ENCODE measurements at regions not wholly inside any gene's neighbourhood (a gene's known extent, or its start where the extent isn't known, plus 50 kb on each side); places are given as distances from the start of the nearest gene placed in this dataset.

DNA sequence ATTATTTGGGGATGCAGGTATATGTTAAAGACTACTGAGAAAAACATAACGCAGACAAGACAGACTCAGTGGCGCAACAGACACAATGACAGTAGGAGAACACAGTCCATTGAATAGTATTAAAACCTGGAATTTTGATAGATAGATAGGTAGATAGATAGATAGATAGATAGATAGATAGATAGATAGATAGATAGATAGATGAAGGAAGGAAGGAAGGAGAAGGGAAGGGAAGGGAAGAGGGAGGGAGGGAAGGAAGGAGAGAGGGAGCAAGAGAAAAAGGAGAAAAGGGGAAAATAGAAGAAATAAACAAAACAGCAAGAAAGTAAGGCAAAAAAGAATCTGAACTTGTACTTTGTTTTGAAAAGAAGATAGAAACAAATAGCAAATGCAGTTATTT, 404.5 kb downstream of the FOXO1 start:
- CTCF ChIA-PET, result no interaction called here

DNA sequence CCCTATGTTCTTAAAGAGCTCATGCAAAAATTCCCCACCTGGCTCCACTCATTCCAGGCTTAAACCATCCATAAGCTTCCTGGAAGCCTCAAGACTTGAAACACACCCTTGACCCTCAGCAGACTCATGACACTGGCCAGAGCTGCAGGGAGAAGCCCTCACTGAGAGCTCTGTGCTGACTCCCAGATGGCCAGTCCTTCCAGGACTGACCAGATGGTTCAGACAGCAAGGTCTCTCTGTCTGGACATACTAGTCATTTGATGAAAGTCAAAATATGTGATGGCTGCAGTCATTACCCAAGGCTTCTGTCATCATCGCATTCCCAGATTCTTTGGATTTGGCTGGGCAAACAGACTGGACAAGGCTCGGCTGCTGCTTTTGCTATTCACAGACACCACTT, 397.4 kb downstream of the FOXO1 start:
- Mint-ChIP-seq H3K27me3 (ENCODE audit: low read depth) (no peaks in the 10 kb centered on the region; the same call in 1 of the 2 replicates), H3K9me3 (no peaks in the 10 kb centered on the region), H3K36me3 (no peaks in the 10 kb centered on the region), H3K4me1 (peaks cover 23% of the 10 kb centered on the region), H3K4me3 (no peak overlapping the region), H3K27ac (no peak overlapping the region)
- DNase-seq (ENCODE audit: low spot score), result no peak
- CTCF ChIA-PET, result no interaction called here
- TF ChIP-seq ZBTB21 (CRISPR knock-in tag; IDR thresholded peaks at IDR 0.05; ENCODE audit: borderline replicate concordance), result no peak
- TF ChIP-seq, protein P1, sequence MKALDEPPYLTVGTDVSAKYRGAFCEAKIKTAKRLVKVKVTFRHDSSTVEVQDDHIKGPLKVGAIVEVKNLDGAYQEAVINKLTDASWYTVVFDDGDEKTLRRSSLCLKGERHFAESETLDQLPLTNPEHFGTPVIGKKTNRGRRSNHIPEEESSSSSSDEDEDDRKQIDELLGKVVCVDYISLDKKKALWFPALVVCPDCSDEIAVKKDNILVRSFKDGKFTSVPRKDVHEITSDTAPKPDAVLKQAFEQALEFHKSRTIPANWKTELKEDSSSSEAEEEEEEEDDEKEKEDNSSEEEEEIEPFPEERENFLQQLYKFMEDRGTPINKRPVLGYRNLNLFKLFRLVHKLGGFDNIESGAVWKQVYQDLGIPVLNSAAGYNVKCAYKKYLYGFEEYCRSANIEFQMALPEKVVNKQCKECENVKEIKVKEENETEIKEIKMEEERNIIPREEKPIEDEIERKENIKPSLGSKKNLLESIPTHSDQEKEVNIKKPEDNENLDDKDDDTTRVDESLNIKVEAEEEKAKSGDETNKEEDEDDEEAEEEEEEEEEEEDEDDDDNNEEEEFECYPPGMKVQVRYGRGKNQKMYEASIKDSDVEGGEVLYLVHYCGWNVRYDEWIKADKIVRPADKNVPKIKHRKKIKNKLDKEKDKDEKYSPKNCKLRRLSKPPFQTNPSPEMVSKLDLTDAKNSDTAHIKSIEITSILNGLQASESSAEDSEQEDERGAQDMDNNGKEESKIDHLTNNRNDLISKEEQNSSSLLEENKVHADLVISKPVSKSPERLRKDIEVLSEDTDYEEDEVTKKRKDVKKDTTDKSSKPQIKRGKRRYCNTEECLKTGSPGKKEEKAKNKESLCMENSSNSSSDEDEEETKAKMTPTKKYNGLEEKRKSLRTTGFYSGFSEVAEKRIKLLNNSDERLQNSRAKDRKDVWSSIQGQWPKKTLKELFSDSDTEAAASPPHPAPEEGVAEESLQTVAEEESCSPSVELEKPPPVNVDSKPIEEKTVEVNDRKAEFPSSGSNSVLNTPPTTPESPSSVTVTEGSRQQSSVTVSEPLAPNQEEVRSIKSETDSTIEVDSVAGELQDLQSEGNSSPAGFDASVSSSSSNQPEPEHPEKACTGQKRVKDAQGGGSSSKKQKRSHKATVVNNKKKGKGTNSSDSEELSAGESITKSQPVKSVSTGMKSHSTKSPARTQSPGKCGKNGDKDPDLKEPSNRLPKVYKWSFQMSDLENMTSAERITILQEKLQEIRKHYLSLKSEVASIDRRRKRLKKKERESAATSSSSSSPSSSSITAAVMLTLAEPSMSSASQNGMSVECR (CRISPR knock-in tag; IDR thresholded peaks at IDR 0.05; ENCODE audit: borderline replicate concordance), result no peak
- TF ChIP-seq RORB (CRISPR knock-in tag; IDR thresholded peaks at IDR 0.05), result no peak
- no peak for TF ChIP-seq OVOL2 (CRISPR knock-in tag; IDR thresholded peaks at IDR 0.05; ENCODE audit: borderline replicate concordance)
- POLR2A ChIA-PET, result no interaction called here
- no peak for ATAC-seq

More for the DNA sequence above, 404.5 kb downstream of the FOXO1 start:
- Mint-ChIP-seq H3K9me3 (no peaks in the 10 kb centered on the region), H3K27me3 (ENCODE audit: low read depth) (peaks cover 10% of the 10 kb centered on the region; the same call in 1 of the 2 replicates), H3K4me3 (no peak overlapping the region), H3K27ac (no peak overlapping the region), H3K36me3 (no peaks in the 10 kb centered on the region), H3K4me1 (peaks cover 8% of the 10 kb centered on the region)
- DNase-seq (ENCODE audit: low spot score), result no peak
- POLR2A ChIA-PET, result no interaction called here
- TF ChIP-seq, protein P2, sequence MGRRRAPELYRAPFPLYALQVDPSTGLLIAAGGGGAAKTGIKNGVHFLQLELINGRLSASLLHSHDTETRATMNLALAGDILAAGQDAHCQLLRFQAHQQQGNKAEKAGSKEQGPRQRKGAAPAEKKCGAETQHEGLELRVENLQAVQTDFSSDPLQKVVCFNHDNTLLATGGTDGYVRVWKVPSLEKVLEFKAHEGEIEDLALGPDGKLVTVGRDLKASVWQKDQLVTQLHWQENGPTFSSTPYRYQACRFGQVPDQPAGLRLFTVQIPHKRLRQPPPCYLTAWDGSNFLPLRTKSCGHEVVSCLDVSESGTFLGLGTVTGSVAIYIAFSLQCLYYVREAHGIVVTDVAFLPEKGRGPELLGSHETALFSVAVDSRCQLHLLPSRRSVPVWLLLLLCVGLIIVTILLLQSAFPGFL (CRISPR knock-in tag; IDR thresholded peaks at IDR 0.05; ENCODE audit: borderline replicate concordance), result no peak
- TF ChIP-seq ZNF263 (CRISPR knock-in tag; IDR thresholded peaks at IDR 0.05; ENCODE audit: low read depth) (no peak), GRHL2 (CRISPR knock-in tag; IDR thresholded peaks at IDR 0.05; ENCODE audit: insufficient replicate concordance, severe bottlenecking) (no peak), ZNF423 (CRISPR knock-in tag; IDR thresholded peaks at IDR 0.05) (no peak), ZNF416 (CRISPR knock-in tag; IDR thresholded peaks at IDR 0.05) (no peak), NR2C2 (CRISPR knock-in tag; IDR thresholded peaks at IDR 0.05) (no peak), EMX1 (CRISPR knock-in tag; IDR thresholded peaks at IDR 0.05) (no peak), SOX15 (CRISPR knock-in tag; IDR thresholded peaks at IDR 0.05) (no peak), SMAD3 (CRISPR knock-in tag; IDR thresholded peaks at IDR 0.05; ENCODE audit: borderline replicate concordance) (no peak), NR1H2 (CRISPR knock-in tag; IDR thresholded peaks at IDR 0.05) (no peak), FOXP1 (CRISPR knock-in tag; IDR thresholded peaks at IDR 0.05; ENCODE audit: borderline replicate concordance) (no peak), MXD4 (CRISPR knock-in tag; IDR thresholded peaks at IDR 0.05; ENCODE audit: borderline replicate concordance) (no peak)
- TF ChIP-seq, protein P3, sequence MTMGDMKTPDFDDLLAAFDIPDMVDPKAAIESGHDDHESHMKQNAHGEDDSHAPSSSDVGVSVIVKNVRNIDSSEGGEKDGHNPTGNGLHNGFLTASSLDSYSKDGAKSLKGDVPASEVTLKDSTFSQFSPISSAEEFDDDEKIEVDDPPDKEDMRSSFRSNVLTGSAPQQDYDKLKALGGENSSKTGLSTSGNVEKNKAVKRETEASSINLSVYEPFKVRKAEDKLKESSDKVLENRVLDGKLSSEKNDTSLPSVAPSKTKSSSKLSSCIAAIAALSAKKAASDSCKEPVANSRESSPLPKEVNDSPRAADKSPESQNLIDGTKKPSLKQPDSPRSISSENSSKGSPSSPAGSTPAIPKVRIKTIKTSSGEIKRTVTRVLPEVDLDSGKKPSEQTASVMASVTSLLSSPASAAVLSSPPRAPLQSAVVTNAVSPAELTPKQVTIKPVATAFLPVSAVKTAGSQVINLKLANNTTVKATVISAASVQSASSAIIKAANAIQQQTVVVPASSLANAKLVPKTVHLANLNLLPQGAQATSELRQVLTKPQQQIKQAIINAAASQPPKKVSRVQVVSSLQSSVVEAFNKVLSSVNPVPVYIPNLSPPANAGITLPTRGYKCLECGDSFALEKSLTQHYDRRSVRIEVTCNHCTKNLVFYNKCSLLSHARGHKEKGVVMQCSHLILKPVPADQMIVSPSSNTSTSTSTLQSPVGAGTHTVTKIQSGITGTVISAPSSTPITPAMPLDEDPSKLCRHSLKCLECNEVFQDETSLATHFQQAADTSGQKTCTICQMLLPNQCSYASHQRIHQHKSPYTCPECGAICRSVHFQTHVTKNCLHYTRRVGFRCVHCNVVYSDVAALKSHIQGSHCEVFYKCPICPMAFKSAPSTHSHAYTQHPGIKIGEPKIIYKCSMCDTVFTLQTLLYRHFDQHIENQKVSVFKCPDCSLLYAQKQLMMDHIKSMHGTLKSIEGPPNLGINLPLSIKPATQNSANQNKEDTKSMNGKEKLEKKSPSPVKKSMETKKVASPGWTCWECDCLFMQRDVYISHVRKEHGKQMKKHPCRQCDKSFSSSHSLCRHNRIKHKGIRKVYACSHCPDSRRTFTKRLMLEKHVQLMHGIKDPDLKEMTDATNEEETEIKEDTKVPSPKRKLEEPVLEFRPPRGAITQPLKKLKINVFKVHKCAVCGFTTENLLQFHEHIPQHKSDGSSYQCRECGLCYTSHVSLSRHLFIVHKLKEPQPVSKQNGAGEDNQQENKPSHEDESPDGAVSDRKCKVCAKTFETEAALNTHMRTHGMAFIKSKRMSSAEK (CRISPR knock-in tag; IDR thresholded peaks at IDR 0.05; ENCODE audit: borderline replicate concordance), result no peak
- TF ChIP-seq, protein P4, sequence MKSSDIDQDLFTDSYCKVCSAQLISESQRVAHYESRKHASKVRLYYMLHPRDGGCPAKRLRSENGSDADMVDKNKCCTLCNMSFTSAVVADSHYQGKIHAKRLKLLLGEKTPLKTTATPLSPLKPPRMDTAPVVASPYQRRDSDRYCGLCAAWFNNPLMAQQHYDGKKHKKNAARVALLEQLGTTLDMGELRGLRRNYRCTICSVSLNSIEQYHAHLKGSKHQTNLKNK (CRISPR knock-in tag; IDR thresholded peaks at IDR 0.05), result no peak
- TF ChIP-seq, protein P5, sequence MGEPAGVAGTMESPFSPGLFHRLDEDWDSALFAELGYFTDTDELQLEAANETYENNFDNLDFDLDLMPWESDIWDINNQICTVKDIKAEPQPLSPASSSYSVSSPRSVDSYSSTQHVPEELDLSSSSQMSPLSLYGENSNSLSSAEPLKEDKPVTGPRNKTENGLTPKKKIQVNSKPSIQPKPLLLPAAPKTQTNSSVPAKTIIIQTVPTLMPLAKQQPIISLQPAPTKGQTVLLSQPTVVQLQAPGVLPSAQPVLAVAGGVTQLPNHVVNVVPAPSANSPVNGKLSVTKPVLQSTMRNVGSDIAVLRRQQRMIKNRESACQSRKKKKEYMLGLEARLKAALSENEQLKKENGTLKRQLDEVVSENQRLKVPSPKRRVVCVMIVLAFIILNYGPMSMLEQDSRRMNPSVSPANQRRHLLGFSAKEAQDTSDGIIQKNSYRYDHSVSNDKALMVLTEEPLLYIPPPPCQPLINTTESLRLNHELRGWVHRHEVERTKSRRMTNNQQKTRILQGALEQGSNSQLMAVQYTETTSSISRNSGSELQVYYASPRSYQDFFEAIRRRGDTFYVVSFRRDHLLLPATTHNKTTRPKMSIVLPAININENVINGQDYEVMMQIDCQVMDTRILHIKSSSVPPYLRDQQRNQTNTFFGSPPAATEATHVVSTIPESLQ (CRISPR knock-in tag; IDR thresholded peaks at IDR 0.05), result no peak
- TF ChIP-seq, protein P6, sequence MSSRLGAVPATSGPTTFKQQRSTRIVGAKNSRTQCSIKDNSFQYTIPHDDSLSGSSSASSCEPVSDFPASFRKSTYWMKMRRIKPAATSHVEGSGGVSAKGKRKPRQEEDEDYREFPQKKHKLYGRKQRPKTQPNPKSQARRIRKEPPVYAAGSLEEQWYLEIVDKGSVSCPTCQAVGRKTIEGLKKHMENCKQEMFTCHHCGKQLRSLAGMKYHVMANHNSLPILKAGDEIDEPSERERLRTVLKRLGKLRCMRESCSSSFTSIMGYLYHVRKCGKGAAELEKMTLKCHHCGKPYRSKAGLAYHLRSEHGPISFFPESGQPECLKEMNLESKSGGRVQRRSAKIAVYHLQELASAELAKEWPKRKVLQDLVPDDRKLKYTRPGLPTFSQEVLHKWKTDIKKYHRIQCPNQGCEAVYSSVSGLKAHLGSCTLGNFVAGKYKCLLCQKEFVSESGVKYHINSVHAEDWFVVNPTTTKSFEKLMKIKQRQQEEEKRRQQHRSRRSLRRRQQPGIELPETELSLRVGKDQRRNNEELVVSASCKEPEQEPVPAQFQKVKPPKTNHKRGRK (CRISPR knock-in tag; IDR thresholded peaks at IDR 0.05; ENCODE audit: borderline replicate concordance), result no peak
- ATAC-seq, result no peak
